Right lung (tissue), 2 donors: ENCODE measurements at regions not wholly inside any gene's neighbourhood (a gene's known extent, or its start where the extent isn't known, plus 50 kb on each side); places are given as distances from the start of the nearest gene placed in this dataset.

Experiments
- DNase-seq, 2 donors: peaks; one replicate each; pipeline ENCODE4 v3.0.0-alpha.2; 2013

GRCh38 chr6:152905551-152906299, 77.1 kb downstream of the FBXO5 start:
- no peak for DNase-seq

- no peak for DNase-seq
These were observed 73.6 kb downstream of the FBXO5 start for GRCh38 chr6:152909241-152909640.

- DNase-seq, result no peak
These were observed 66.8 kb downstream of the FBXO5 start for GRCh38 chr6:152916035-152916434.

GRCh38 chr6:152918991-152919390, 63.9 kb downstream of the FBXO5 start:
- no peak for DNase-seq

GRCh38 chr6:152920016-152920415, 62.8 kb downstream of the FBXO5 start:
- DNase-seq, result no peak
